GM19351 (cell line): ENCODE measurements at regions not wholly inside any gene's neighbourhood (a gene's known extent, or its start where the extent isn't known, plus 50 kb on each side); places are given as distances from the start of the nearest gene placed in this dataset.

Experiments used
- ATAC-seq: cut with Tn5 transposase; IDR thresholded peaks from one replicate; pipeline ENCODE4 v1.9.1; 2021; ENCODE audit warnings: mild to moderate bottlenecking, moderate library complexity; ENCODE audit not compliant: unreplicated experiment

DNA sequence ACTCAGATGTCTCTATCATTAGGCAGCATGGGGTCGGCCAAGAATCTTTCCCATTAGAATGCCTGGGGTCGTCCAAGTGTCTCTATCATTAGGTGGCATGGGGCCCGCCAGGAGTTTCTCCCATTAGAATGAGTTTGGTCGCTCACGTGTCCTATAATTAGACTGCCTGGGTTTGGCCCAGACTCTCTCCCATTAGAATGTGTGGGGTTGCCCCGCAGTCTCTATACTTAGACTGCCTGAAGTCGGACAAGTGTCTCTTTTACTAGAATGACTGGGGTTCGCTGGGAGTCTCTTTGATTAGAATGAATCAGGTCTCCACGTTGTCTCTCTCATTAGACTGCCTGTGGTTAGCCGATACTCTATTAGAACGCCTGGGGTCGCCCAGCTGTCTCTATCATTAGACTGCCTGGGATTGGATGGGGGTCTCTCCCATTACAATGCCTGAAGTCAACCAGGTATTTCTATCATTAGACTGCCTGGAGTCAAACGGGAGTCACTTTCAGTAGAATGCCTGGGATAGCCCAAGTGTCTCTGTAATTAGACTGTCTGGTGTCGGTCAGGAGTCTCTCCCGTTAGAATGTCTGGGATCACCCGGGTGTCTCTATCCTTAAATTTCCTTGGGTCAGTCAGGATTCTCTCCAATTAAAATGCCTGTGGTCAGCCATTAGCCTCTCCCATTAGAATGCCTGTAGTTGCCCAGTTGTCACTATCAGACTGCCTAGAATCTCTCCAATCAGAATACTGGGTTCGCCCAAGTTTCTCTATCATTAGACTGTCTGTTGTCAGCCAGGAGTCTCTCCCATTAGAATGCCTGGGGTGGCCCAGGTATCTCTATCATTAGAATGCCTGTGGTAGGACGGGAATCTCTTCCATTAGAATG lies 1454.1 kb downstream of the UQCRFS1 start:
- no peak for ATAC-seq

DNA sequence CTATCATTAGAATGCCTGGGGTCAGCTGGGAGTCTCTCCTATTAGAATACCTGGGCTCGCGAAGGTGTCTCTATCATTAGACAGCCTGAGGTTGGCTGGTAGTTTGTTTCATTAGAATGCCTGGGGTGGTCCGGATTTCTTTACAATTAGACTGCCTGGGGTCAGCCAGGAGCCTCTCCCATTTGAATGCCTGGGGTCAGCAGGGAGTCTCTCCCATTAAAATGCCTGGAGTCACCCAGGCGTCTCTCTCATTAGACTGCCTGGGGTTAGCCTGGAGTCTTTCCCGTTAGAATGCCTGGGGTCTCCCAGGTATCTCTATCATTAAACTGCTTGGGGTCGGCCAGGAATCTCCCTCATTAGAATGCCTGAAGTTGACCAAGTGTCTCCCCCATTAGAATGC lies 1458.3 kb downstream of the UQCRFS1 start:
- ATAC-seq: no peak

DNA sequence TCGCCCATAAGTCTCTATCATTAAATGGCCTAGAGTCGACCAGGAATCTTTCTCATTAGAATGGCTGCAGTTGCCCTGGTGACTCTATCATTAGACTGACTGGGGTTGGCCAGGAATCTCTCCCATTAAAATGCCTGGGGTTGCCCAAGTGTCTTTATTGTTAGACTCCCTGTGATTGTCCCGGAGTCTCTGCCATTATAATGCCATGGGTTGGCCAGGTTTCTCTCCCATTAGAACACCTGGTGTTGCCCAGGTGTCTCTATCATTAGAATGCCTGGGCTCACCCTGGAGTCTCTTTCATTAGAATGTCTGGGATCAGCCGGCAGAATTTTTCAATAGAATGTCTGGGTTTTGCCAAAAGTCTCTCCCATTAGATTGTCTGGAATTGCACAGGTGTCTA lies 1459.3 kb downstream of the UQCRFS1 start:
- no peak for ATAC-seq

DNA sequence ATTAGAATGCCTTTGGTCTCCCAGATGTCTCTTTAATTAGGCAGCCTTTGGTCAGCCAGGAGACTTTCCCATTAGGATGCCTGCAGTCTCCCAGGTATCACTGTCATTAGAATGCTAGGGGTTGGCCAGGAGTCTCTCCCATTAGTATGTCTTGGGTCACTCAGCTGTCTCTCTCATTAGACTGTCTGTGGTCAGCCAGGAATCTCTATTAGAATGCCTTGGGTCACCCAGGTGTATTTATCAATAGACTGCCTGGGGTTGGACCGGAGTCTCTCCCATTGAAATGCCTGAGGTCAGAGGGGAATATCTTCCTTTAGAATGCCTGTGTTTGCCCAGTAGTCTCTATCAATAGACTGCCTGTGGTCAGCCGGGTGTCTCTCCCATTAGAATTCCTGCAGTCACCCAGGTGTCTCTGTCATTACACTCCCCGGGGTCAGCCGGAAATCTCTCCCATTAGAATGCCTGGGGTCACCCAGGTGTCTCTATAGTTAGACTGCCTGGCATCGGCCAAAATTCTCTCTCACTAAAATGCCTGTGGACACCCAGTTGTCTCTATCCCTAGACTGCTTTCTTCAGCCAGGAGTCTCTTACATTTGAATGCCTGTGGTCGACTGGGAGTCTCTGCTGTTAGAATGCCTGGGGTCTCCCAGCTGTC lies 1460.3 kb downstream of the UQCRFS1 start:
- no peak for ATAC-seq

DNA sequence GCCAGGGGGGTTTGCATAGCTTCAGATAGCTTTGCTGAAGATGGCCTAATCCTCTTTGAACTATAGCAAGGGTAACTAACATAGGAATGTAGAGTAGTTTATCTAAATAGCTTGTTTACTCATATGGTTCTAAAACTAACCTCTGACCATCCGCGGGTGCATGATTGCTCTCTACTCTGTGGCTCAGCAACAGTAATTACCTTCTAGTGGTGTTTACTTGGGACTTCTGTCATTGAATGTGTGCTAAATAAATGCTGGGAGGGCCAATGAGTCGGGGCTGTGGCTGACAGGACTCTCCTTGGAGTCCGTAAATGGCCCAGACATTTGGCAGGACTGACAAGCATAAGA lies 1461.9 kb downstream of the UQCRFS1 start:
- ATAC-seq: no peak

DNA sequence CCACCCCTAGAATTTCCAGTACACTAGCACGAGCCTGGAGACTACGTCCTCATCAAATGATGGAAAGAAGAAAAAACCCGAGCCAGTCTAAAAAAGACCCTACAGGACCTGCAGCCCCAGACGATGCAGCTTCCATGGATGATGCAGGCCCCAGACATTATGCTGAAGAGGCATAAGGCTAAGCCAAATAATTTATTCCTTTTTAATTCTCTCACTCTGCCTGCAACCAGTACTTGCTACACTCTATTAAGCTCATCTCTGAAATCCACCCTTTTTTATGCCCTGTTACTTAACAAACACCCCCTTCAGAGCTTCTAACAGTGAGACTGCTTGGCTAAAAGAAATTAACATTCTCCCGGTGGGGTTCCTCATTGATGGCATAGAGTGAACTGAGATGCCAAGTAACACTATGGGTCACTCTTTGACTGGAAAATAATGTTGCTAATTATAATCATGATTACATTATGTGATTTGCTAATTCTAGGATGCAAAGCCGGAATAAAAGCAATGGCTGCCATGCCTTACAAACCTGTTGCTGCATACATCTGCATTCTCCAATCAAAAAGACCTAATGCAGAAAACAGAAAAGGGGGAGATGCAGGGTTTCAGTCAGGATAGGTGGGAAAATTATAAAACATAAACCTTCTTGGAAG lies 1462.4 kb downstream of the UQCRFS1 start:
- no peak for ATAC-seq

DNA sequence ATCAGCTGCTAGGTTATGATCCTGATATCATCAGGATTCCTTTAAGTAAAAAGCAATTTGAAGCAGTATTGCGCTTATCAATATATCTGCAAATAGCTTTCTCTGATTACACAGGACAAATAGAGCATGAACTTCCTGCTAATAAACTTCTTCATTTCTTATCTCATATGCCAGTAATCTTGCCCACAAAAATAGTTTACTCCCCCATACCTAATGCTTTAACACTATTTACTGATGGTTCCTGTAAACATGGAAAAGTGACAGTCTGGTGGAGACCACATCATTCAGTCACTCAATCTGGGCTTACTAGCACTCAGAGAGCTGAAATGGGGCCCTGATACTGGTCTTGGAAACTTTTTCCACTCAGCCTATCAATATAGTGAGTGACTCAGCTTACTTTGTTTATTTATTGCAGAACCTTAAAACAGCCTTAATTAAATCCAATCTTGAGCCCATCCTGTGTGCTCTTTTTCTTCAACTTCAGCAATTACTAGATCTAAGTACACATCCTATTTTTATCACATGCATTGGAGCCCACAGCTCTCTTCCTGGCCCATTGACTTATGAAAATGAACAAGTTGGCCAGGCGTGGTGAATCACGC lies 1464.3 kb downstream of the UQCRFS1 start:
- no peak for ATAC-seq

DNA sequence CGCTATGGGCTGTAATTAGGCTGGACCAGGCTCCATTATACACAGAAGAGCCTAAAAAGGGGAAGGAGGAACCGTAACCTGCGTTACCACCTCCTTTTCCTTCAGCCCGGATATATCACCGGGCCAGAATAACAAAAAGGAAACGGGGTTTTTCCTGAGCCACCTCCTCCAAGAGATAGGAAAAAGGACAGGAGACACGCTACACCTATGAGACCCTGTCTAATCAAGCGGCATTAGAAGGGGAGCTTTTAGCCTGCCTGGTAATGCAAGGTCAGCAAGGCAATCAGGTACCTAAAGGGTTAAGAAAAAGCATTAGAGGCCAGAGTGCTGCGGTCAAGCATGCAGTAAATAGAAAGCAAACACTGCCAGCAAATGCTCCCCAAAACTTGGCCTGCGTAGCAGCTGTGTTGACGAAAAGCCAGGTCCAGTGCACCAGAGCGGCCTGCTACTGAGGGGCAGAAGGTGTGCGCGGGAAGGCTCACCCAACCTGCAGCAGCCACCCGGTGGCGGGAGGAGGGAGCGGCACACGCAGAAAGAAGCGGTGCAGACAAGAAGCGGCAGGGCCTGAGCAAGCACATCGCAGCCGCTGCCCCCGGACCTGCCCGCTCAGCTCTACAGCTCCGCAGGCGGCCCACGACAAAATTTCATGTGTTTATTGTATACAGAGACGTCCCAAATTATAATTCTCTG lies 1466.1 kb downstream of the UQCRFS1 start:
- no peak for ATAC-seq

DNA sequence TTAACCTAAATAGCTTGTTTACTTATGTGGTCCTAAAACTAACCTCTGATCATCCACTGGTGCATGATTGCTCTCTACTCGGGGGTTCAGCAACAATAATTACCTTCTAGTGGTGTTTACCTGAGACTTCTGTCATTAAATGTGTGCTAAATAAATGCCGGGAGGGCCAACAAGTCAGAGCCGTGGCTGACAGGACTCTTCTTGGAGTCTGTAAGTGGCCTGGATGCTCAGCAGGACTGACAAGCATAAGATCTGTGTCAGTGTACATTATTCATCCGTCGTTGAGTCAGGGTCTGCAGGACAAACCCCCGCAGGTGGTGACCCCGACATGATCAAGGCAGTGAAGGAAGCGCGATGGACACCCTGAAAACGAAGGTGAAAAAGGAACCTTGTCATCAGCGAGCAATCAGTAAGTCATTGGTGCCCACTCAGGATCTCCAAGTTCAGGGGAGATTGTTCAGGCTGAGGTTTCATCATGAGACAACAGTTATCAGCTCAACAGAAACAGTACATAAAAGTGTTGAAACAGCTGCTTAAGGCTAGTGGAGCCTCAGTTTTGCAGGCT lies 1466.9 kb downstream of the UQCRFS1 start:
- no peak for ATAC-seq

DNA sequence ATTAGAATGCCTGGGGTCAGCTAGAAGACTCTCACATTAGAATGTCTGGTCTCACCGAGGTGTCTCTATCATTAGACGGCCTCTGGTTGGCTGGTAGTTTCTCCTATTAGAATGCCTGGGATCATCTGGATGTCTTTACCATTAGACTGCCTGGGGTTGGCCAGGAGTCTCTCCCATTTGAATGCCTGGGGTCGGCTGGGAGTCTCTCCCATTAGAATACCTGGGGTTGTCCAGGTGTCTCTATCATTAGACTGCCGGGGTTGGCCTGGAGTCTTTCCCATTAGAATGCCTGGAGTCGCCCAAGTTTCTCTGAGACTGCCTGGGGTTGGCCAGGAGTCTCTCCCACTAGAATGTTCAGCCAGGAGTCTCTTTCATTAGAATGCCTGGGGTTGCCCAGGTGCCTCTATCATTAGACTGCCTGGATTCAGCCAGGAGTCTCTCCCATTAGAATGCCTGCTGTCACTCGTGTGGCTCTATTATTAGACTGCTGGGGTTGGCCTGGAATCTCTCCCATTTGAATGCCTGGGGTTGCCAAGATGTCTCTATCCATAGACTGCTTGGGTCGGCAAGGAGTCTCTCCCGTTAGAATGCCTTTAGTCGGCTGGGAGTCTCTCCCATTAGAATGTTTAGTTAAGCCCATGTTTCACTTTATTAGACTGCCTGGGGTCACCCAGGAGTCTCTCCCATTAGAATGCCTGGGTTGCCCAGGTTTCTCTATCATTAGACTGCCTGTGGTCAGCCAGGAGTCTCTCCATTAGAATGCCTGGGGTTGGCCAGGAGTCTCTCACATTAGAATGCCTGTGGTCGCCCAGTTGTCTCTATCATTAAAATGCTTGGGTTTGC lies 1467.8 kb downstream of the UQCRFS1 start:
- no peak for ATAC-seq

DNA sequence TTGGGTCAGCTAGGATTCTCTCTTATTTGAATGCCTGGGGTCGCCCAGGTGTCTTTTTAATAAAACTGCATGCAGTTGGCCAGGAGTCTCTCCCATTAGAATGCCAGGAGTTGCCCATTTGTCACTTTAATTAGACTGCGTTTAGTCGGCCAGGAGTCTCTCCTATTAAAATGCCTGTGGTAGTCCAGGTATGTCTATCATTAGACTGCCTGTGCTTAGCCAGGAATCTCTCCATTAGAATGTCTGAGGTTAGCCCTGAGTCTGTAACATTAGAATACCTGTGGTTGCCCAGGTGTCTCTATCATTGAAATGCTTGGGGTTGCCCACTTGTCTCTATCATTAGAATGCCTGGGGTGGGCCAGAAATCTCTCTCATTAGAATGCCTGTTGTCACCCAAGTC lies 1470.9 kb downstream of the UQCRFS1 start:
- ATAC-seq: no peak

DNA sequence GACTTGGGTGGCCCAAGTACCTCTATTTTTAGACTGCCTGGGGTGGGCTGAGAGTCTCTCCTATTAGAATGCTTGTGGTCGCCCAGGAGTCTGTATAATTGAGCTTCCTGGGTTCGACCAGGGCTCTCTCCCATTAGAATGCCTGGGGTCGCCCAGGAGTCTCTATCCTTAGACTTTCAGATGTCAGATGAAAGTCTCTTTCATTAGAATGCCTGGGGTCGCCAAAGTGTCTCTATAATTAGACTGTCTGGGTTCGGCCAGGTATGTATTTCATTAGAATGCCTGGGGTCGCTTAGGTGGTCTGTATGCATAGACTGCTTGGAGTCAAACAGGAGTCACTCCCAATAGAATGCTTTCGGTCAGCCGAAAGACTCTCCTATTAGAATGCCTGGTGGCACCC lies 1471.7 kb downstream of the UQCRFS1 start:
- ATAC-seq: no peak

DNA sequence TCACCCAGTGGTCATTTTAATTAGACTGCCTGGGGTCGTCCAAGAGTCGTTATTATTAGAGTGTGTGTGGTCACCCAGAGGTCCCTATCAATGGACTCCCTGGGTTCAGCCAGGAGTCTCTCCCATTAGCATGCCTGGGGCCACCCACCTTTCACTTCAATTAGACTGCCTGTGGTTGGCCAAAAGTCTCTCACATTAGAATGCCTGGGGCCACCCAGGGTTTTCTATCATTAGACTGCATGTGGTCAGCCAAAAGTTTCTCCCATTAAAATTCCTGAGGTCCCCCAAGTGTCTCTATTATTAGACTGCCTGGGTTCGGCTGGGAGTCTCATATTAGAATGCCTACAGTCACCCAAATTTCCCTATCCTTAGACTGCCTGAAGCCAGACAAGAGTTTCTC lies 1472.6 kb downstream of the UQCRFS1 start:
- ATAC-seq: no peak

DNA sequence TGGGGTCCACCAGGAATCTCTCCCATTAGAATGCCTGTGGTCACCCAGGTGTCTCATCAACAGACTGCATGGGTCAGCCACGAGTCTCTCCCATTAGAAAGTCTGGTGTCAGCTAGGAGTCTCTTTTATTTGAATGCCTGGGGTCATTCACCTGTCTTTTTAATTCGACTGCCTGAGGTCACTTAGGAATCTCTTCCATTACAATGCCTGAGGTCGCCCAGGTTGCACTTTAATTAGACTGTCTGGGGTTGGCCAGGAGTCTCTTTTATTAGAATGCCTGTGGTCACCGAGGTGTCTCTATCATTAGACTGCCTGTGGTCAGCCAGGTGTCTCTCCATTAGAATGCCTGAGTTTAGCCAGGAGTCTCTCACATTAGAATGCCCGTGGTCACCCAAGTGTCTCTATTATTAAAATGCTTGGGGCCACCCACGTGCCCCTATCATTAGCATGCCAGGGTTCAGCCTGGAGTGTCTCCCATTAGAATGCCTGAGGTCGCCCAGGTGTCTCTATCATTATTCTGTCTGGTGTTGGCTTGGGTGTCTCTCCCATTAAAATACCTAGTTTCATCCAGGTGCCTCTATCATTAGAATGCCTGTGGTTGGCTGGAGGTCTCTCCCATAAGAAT lies 1474.3 kb downstream of the UQCRFS1 start:
- ATAC-seq: no peak

DNA sequence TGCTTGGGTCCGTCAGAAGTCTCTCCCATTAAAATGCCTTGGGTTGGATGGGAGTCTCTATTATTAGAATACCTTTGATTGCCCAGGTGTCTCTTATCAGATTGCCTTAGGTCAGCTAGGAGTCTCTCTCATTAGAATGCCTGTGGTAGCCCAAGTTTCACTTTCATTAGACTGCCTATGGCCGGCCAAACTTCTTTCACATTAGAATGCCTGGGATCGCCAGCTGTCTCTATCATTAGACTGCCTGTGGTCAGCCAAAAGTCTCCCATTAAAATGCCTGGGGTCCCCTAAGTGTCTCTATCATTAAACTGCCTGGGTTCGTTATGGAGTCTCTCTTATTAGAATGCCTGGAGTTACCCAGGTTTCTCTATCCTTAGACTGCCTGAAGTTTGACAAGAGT lies 1476.7 kb downstream of the UQCRFS1 start:
- ATAC-seq: no peak

DNA sequence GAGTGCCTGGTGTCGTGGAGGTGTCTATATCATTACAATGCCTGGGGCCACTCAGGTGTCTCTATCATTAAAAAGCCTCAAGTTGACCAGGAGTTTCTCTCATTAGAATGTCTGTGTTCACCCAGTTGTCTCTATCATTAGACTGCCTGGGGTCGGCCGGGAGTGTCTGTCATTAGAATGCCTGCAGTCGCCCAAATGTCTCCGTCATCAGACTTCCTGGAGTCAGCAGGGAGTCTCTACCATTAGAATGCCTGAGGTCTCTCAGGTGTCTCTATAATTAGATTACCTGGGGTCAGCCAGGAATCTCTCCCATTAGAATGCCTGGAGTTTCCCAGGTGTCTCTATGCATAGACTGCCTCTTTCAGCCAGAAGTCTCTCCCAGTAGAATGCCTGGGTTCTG lies 1477.6 kb downstream of the UQCRFS1 start:
- no peak for ATAC-seq

DNA sequence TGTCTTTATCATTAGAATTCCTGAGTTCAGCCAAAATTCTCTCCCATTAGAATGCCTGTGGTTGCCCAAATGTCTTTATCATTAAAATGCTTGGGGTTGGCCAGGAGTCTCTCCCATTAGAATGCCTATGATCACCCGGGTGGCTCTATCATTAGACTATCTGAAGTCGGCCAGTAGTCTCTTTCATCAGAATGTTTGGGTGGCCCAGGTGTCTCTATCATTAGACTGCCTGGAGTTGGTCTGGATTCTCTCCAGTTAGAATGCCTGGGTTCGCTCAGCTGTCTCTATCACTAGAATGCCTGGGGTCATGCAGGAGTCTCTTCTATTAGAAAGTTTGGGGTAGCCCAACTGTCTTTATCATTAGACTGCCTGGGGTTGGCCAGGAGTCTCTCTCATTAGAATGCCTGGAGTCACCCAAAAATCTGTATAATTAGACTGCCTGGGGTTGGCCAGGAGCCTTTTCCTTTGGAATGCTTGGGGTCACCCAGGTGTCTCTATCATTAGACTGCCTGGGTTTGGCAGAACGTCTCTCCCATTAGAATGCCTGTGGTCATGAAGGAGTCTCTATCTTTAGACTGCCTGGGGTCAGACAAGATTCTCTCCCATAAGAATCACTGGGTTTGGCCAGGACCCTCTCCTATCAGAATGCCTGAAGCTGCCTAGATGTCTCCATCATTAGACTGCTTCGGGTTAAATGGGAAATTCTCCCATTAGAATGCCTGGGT lies 1478.3 kb downstream of the UQCRFS1 start:
- no peak for ATAC-seq

DNA sequence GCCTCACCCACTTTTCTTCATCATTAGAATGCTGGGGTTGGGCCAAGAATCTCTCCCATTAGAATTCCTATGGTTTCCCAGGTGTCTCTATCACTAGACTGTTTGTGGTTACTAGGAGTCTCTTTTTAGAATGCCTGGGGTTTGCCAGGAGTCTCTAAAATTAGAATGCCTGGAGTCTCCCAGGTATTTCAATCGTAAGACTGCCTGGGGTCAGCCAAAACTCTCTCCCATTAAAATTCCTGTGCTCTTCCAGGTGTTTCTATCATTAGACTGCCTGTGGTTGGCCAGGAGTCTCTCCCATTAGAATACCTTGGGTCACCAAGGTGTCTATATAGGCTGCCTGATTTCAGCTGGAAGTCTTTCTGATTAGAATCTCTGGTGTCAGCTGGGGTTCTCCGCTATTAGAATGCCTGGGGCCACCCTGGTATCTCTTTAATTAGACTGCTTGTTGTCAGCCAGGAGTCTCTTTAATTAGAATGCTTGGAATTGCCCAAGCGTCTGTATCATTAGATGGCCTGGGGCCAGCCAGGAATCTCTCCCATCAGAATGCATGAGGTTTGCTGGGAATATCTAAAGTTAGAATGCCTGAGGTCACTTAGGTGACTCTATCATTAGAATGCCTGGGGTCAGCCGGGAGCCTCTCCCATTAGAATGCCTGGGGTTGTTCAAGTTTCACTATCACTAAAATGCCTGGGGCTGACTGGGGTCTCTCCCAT lies 1479.2 kb downstream of the UQCRFS1 start:
- ATAC-seq: no peak
